OCI-LY3 (cell line): ENCODE measurements at regions not wholly inside any gene's neighbourhood (a gene's known extent, or its start where the extent isn't known, plus 50 kb on each side); places are given as distances from the start of the nearest gene placed in this dataset.

Experiments used
- H2AFZ ChIP-seq: fragments of 200-600, 300-600 bp; shearing (Covaris generic); 2 replicates; pipeline ENCODE4 v1.6.0; 2014; ENCODE audit warnings: antibody characterized with exemption, low read depth, low read length
- H3K27ac ChIP-seq: fragments of 200-600, 300-600 bp; sonication (generic); 2 replicates; pipeline ENCODE4 v1.5.1; 2014; ENCODE audit warnings: mild to moderate bottlenecking, low read length, moderate library complexity, mixed read lengths
- H3K27me3 ChIP-seq: fragments of 200-600, 300-600 bp; sonication (generic); 2 replicates; pipeline ENCODE4 v1.6.1; 2014; ENCODE audit warnings: low read depth, low read length, mixed read lengths
- H3K36me3 ChIP-seq: fragments of 200-600, 300-600 bp; sonication (generic); replicated peaks from 2 replicates; pipeline ENCODE3; 2014; ENCODE audit warnings: low read depth, low read length, mixed read lengths
- H3K4me1 ChIP-seq: fragments of 300-600, 200-600 bp; sonication (generic); 2 replicates; pipeline ENCODE4 v1.6.1; 2014; ENCODE audit warnings: low read length, mixed read lengths
- H3K4me2 ChIP-seq: fragments of 200-600, 300-600 bp; sonication (generic); 2 replicates; pipeline ENCODE4 v1.6.1; 2014; ENCODE audit warnings: low read length, mixed read lengths
- H3K4me3 ChIP-seq: fragments of 300-600, 200-600 bp; sonication (generic); 2 replicates; pipeline ENCODE4 v1.5.1; 2014; ENCODE audit warnings: antibody characterized with exemption, mild to moderate bottlenecking, low read length, moderate library complexity
- H3K79me2 ChIP-seq: fragments of 300-600, 200-600 bp; shearing (Covaris generic); 2 replicates; pipeline ENCODE4 v1.6.1; 2014; ENCODE audit warnings: mild to moderate bottlenecking, low read length, mixed read lengths
- H3K9ac ChIP-seq: fragments of 300-600, 200-600 bp; shearing (Covaris generic); 2 replicates; pipeline ENCODE4 v1.6.0; 2014; ENCODE audit warnings: mild to moderate bottlenecking, low read length, moderate library complexity
- H3K9me3 ChIP-seq: fragments of 200-600, 300-600 bp; shearing (Covaris generic); 2 replicates; pipeline ENCODE4 v1.6.1; 2014; ENCODE audit warnings: low read length, mixed read lengths; ENCODE audit not compliant: insufficient read depth
- H4K20me1 ChIP-seq: fragments of 200-600, 300-600 bp; sonication (generic); 2 replicates; pipeline ENCODE4 v1.6.1; 2016; ENCODE audit warnings: low read length, mixed read lengths; ENCODE audit not compliant: insufficient read depth
- CTCF ChIP-seq: fragments of 200-600, 300-600 bp; sonication (generic); IDR thresholded peaks from 2 replicates; pipeline ENCODE4 v1.5.1; 2014; ENCODE audit warnings: antibody characterized with exemption, low read length, low read depth
- EZH2phosphoT487 ChIP-seq: fragments of 200-600 bp; shearing (Covaris generic); IDR thresholded peaks from 2 replicates; pipeline ENCODE4 v1.6.1; 2018; ENCODE audit warnings: antibody characterized with exemption, mixed run types, low read depth

- no peaks in the 10 kb centered on the region for H3K4me1 ChIP-seq
- no peak overlapping the region for H3K4me2 ChIP-seq
- H3K9me3 ChIP-seq = no peaks in the 10 kb centered on the region
- no peak overlapping the region for H2AFZ ChIP-seq
- H3K4me3 ChIP-seq = no peak overlapping the region
- no peak overlapping the region for H3K27ac ChIP-seq
- no peaks in the 10 kb centered on the region for H3K79me2 ChIP-seq
- H3K9ac ChIP-seq = no peak overlapping the region
- H4K20me1 ChIP-seq = no peaks in the 10 kb centered on the region
- no peaks in the 10 kb centered on the region for H3K36me3 ChIP-seq
- TF ChIP-seq CTCF = no peak
- no peak for TF ChIP-seq EZH2phosphoT487
- no peaks in the 10 kb centered on the region for H3K27me3 ChIP-seq
These were observed 66.2 kb upstream of the TRDN start for GRCh38 chr6:123702943-123703342.

- H3K36me3 ChIP-seq = no peaks in the 10 kb centered on the region
- no peaks in the 10 kb centered on the region for H4K20me1 ChIP-seq
- no peak overlapping the region for H3K4me3 ChIP-seq
- H3K79me2 ChIP-seq = no peaks in the 10 kb centered on the region
- no peaks in the 10 kb centered on the region for H3K27me3 ChIP-seq
- no peak for TF ChIP-seq CTCF
- no peak for TF ChIP-seq EZH2phosphoT487
- no peaks in the 10 kb centered on the region for H3K4me1 ChIP-seq
- no peak overlapping the region for H3K9ac ChIP-seq
- no peak overlapping the region for H2AFZ ChIP-seq
- no peaks in the 10 kb centered on the region for H3K9me3 ChIP-seq
- no peak overlapping the region for H3K27ac ChIP-seq
- no peak overlapping the region for H3K4me2 ChIP-seq
These were observed 51.1 kb upstream of the TRDN start for GRCh38 chr6:123687864-123688263.
